HL-60 (cell line): ENCODE measurements at regions not wholly inside any gene's neighbourhood (a gene's known extent, or its start where the extent isn't known, plus 50 kb on each side); places are given as distances from the start of the nearest gene placed in this dataset.

Experiments
- DNase-seq, 2 experiments: peaks; one replicate each; pipeline ENCODE4 v3.0.0-alpha.2; 2010 to 2020; ENCODE audit warnings: low read depth in 1 of 2, low spot score in 1 of 2
- H3K27ac ChIP-seq: fragments of 250-450 bp; sonication (Bioruptor Pico); replicated peaks from 2 replicates; pipeline ENCODE4 v1.5.1; 2020; ENCODE audit warnings: mild to moderate bottlenecking, moderate library complexity
- H3K27me3 ChIP-seq: fragments of 250-450 bp; sonication (Bioruptor Pico); 2 replicates; pipeline ENCODE4 v1.5.1; 2021; ENCODE audit warnings: mild to moderate bottlenecking, moderate library complexity; ENCODE audit not compliant: insufficient read depth, poor library complexity, severe bottlenecking
- H3K4me3 ChIP-seq: replicated peaks from 2 replicates; pipeline ENCODE4 v1.5.1; 2011; ENCODE audit warnings: mild to moderate bottlenecking, control low read depth, low read length; ENCODE audit not compliant: insufficient read depth
- CTCF ChIP-seq: IDR thresholded peaks from one replicate; pipeline ENCODE4 v1.5.1; 2011; ENCODE audit warnings: low read length, control low read depth, inconsistent platforms; ENCODE audit not compliant: insufficient read depth
- GABPA ChIP-seq: IDR thresholded peaks from 2 replicates; pipeline ENCODE4 v1.6.1; 2012; ENCODE audit warnings: low read depth
- POLR2AphosphoS5 ChIP-seq: IDR thresholded peaks from 2 replicates; pipeline ENCODE4 v1.6.1; 2012; ENCODE audit warnings: low read depth
- REST ChIP-seq: IDR thresholded peaks from 2 replicates; pipeline ENCODE4 v1.6.1; 2012; ENCODE audit warnings: low read depth; ENCODE audit not compliant: insufficient replicate concordance
- SPI1 ChIP-seq: IDR thresholded peaks from 2 replicates; pipeline ENCODE4 v1.6.1; 2012; ENCODE audit warnings: low read depth, mild to moderate bottlenecking, borderline replicate concordance

GRCh38 chr13:50202485-50202884 lies 187.2 kb downstream of the KCNRG start:
- no peak overlapping the region for H3K4me3 ChIP-seq
- H3K27ac ChIP-seq: no peak overlapping the region
- no peak for DNase-seq
- no peaks in the 10 kb centered on the region for H3K27me3 ChIP-seq
- TF ChIP-seq SPI1: no peak
- no peak for TF ChIP-seq GABPA
- no peak for TF ChIP-seq REST
- no peak for TF ChIP-seq POLR2AphosphoS5
- TF ChIP-seq CTCF: no peak

- no peaks in the 10 kb centered on the region for H3K27me3 ChIP-seq
- H3K27ac ChIP-seq: no peak overlapping the region
- no peak overlapping the region for H3K4me3 ChIP-seq
- DNase-seq: no peak
- TF ChIP-seq POLR2AphosphoS5: no peak
- no peak for TF ChIP-seq GABPA
- no peak for TF ChIP-seq REST
- TF ChIP-seq CTCF: no peak
- no peak for TF ChIP-seq SPI1
These were observed 188.2 kb downstream of the KCNRG start for GRCh38 chr13:50203256-50203941.

GRCh38 chr13:50205581-50205980 lies 190.3 kb downstream of the KCNRG start:
- no peak for DNase-seq
- no peak overlapping the region for H3K4me3 ChIP-seq
- TF ChIP-seq SPI1 (no peak), POLR2AphosphoS5 (no peak), GABPA (no peak), CTCF (no peak), REST (no peak)

More at GRCh38 chr13:50205581-50205980, 190.3 kb downstream of the KCNRG start:
- no peak overlapping the region for H3K27ac ChIP-seq
- H3K27me3 ChIP-seq: no peaks in the 10 kb centered on the region
